ENCODE measurements at regions not wholly inside any gene's neighbourhood (a gene's known extent, or its start where the extent isn't known, plus 50 kb on each side); places are given as distances from the start of the nearest gene placed in this dataset.

GRCh38 chr2:239735829-239736357 is 289.2 kb downstream of the NDUFA10 start:
- TF ChIP-seq POLR2AphosphoS5 (IDR thresholded peaks at IDR 0.05; ENCODE audit: low read depth, low read length), result no peak
- TF ChIP-seq TAF1 (IDR thresholded peaks at IDR 0.05; ENCODE audit: borderline replicate concordance, insufficient read depth, low read length), result no peak
